ENCODE measurements at regions not wholly inside any gene's neighbourhood (a gene's known extent, or its start where the extent isn't known, plus 50 kb on each side); places are given as distances from the start of the nearest gene placed in this dataset.

- TF ChIP-seq, protein P1, sequence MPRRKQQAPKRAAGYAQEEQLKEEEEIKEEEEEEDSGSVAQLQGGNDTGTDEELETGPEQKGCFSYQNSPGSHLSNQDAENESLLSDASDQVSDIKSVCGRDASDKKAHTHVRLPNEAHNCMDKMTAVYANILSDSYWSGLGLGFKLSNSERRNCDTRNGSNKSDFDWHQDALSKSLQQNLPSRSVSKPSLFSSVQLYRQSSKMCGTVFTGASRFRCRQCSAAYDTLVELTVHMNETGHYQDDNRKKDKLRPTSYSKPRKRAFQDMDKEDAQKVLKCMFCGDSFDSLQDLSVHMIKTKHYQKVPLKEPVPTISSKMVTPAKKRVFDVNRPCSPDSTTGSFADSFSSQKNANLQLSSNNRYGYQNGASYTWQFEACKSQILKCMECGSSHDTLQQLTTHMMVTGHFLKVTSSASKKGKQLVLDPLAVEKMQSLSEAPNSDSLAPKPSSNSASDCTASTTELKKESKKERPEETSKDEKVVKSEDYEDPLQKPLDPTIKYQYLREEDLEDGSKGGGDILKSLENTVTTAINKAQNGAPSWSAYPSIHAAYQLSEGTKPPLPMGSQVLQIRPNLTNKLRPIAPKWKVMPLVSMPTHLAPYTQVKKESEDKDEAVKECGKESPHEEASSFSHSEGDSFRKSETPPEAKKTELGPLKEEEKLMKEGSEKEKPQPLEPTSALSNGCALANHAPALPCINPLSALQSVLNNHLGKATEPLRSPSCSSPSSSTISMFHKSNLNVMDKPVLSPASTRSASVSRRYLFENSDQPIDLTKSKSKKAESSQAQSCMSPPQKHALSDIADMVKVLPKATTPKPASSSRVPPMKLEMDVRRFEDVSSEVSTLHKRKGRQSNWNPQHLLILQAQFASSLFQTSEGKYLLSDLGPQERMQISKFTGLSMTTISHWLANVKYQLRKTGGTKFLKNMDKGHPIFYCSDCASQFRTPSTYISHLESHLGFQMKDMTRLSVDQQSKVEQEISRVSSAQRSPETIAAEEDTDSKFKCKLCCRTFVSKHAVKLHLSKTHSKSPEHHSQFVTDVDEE (CRISPR knock-in tag; IDR thresholded peaks at IDR 0.05): no peak
- TF ChIP-seq ZNF565 (CRISPR knock-in tag; conservative IDR thresholded peaks at IDR 0.05; ENCODE audit: low read depth): no peak
- TF ChIP-seq SNAI2 (CRISPR knock-in tag; IDR thresholded peaks at IDR 0.05): no peak
These were observed 425.2 kb upstream of the VSTM2A start (continued) for GRCh38 chr7:54116956-54117355.

GRCh38 chr7:54129035-54129434 lies 413.1 kb upstream of the VSTM2A start:
- TF ChIP-seq ARNTL (CRISPR knock-in tag; IDR thresholded peaks at IDR 0.05; ENCODE audit: borderline replicate concordance, low read depth) (no peak), ZFP30 (CRISPR knock-in tag; IDR thresholded peaks at IDR 0.05) (no peak), ISL1 (CRISPR knock-in tag; IDR thresholded peaks at IDR 0.05) (no peak), PATZ1 (CRISPR knock-in tag; IDR thresholded peaks at IDR 0.05; ENCODE audit: borderline replicate concordance) (no peak), OSR1 (CRISPR knock-in tag; IDR thresholded peaks at IDR 0.05) (no peak), ZNF70 (CRISPR knock-in tag; IDR thresholded peaks at IDR 0.05) (no peak)
- TF ChIP-seq, protein P2, sequence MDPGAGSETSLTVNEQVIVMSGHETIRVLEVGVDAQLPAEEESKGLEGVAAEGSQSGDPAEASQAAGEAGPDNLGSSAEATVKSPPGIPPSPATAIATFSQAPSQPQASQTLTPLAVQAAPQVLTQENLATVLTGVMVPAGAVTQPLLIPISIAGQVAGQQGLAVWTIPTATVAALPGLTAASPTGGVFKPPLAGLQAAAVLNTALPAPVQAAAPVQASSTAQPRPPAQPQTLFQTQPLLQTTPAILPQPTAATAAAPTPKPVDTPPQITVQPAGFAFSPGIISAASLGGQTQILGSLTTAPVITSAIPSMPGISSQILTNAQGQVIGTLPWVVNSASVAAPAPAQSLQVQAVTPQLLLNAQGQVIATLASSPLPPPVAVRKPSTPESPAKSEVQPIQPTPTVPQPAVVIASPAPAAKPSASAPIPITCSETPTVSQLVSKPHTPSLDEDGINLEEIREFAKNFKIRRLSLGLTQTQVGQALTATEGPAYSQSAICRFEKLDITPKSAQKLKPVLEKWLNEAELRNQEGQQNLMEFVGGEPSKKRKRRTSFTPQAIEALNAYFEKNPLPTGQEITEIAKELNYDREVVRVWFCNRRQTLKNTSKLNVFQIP (CRISPR knock-in tag; IDR thresholded peaks at IDR 0.05; ENCODE audit: borderline replicate concordance, low read depth): no peak
- TF ChIP-seq, protein P3, sequence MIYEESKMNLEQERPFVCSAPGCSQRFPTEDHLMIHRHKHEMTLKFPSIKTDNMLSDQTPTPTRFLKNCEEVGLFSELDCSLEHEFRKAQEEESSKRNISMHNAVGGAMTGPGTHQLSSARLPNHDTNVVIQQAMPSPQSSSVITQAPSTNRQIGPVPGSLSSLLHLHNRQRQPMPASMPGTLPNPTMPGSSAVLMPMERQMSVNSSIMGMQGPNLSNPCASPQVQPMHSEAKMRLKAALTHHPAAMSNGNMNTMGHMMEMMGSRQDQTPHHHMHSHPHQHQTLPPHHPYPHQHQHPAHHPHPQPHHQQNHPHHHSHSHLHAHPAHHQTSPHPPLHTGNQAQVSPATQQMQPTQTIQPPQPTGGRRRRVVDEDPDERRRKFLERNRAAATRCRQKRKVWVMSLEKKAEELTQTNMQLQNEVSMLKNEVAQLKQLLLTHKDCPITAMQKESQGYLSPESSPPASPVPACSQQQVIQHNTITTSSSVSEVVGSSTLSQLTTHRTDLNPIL (CRISPR knock-in tag; IDR thresholded peaks at IDR 0.05; ENCODE audit: low read depth): no peak
- TF ChIP-seq, protein P4, sequence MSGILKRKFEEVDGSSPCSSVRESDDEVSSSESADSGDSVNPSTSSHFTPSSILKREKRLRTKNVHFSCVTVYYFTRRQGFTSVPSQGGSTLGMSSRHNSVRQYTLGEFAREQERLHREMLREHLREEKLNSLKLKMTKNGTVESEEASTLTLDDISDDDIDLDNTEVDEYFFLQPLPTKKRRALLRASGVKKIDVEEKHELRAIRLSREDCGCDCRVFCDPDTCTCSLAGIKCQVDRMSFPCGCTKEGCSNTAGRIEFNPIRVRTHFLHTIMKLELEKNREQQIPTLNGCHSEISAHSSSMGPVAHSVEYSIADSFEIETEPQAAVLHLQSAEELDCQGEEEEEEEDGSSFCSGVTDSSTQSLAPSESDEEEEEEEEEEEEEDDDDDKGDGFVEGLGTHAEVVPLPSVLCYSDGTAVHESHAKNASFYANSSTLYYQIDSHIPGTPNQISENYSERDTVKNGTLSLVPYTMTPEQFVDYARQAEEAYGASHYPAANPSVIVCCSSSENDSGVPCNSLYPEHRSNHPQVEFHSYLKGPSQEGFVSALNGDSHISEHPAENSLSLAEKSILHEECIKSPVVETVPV (CRISPR knock-in tag; IDR thresholded peaks at IDR 0.05): no peak
- TF ChIP-seq, protein P1 (CRISPR knock-in tag; IDR thresholded peaks at IDR 0.05): no peak
- no peak for ATAC-seq

GRCh38 chr7:54141576-54141975 lies 400.6 kb upstream of the VSTM2A start:
- TF ChIP-seq ZFP3 (CRISPR knock-in tag; IDR thresholded peaks at IDR 0.05) (no peak), ZNF565 (CRISPR knock-in tag; conservative IDR thresholded peaks at IDR 0.05; ENCODE audit: low read depth) (no peak), ZNF70 (CRISPR knock-in tag; IDR thresholded peaks at IDR 0.05) (no peak), OSR1 (CRISPR knock-in tag; IDR thresholded peaks at IDR 0.05) (no peak)

GRCh38 chr7:54145716-54146115 lies 396.5 kb upstream of the VSTM2A start:
- TF ChIP-seq RARB (CRISPR knock-in tag; IDR thresholded peaks at IDR 0.05) (no peak), BACH2 (CRISPR knock-in tag; IDR thresholded peaks at IDR 0.05; ENCODE audit: borderline replicate concordance) (no peak)
- no peak for ATAC-seq

More at GRCh38 chr7:54141576-54141975, 400.6 kb upstream of the VSTM2A start:
- ATAC-seq: no peak
